ENCODE measurements at regions not wholly inside any gene's neighbourhood (a gene's known extent, or its start where the extent isn't known, plus 50 kb on each side); places are given as distances from the start of the nearest gene placed in this dataset.

DNA sequence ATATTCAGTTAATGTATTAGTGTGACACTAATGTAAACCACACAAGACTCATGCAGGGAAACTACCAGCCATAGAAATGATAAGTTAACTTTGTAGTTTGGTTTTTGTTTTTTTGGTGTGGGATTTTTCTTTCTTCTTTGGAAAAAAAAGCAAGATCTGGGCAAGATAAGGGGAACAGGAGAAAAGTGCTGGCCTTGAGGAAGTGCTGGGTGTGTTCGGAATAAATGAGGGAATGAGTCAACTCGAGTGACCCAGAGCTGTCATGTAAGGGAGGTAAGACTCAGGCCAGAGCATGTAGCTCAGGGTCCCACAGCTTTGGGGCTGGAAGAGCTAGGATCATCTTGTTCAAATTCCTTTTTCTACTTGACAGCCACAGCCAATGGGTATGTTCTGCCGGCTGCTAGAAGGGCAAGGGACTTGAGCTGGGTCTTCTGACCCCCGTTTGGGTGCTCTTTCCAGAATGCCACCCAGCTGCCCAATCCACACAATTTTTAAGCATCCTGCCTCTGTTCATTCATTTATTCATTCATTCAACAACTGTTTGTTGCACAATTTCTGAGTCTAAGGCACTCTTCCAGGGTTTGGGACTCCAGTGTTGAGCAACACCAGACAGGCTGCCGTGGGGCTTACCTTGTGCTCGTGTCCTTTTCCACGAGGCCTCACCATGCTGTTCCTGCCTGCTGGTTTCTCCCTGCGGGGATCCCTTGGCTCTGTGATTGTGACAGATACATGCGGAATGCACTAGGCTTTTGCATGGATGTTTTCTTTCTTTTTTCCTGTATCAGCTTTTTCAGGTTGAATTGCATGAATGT is 54.5 kb downstream of the CLDN34 start:
- CTCF ChIA-PET (ENCODE audit: low intra/inter-chr PET ratio, low total read pairs) = no interaction called here
- peaks cover 16% of the 10 kb centered on the region for H3K79me2 ChIP-seq (ENCODE audit: insufficient read depth, low read length)
- no peak overlapping the region for H3K4me3 ChIP-seq (replicated peaks in 1 of 3; ENCODE audit: insufficient read depth in 1 of 3, low read depth in 2 of 3, low read length in 3 of 3)
- no peaks in the 10 kb centered on the region for H3K27me3 ChIP-seq (ENCODE audit: control insufficient read depth in 1 of 2, insufficient read depth in 2 of 2, low read length in 2 of 2)
- no peaks in the 10 kb centered on the region for H3K9me3 ChIP-seq (ENCODE audit: low read length)
- H3K4me1 ChIP-seq (ENCODE audit: insufficient read depth, low read length) = peaks cover 53% of the 10 kb centered on the region
- FAIRE-seq = no peak
- H4K20me1 ChIP-seq (ENCODE audit: insufficient read depth, low read length) = no peaks in the 10 kb centered on the region
- peak; percentile 35; the same call in 2 of the 3 replicates for ATAC-seq
- POLR2A ChIA-PET = no interaction called here
- TF ChIP-seq DNMT3B (CRISPR knock-in tag; conservative IDR thresholded peaks at IDR 0.05) (no peak), PHB2 (IDR thresholded peaks at IDR 0.05; ENCODE audit: partially characterized antibody) (no peak), FOSL2 (CRISPR knock-in tag; IDR thresholded peaks at IDR 0.05) (0 out of 2 replicates have a peak, but pooled peaks have one; percentile 13), PHF8 (CRISPR knock-in tag; IDR thresholded peaks at IDR 0.05) (no peak), HNRNPL (IDR thresholded peaks at IDR 0.05; ENCODE audit: low read depth, low read length) (no peak), CEBPB (IDR thresholded peaks at IDR 0.05; ENCODE audit: borderline replicate concordance, low read depth, low read length) (peak; percentile 31; the same call in 1 of the 2 replicates), CBX2 (IDR thresholded peaks at IDR 0.05; ENCODE audit: low read depth, low read length) (no peak), CBX2 (CRISPR knock-in tag; IDR thresholded peaks at IDR 0.05; ENCODE audit: low read depth) (no peak), ZNF768 (CRISPR knock-in tag; IDR thresholded peaks at IDR 0.05) (no peak)
- intact Hi-C loops (cut with micrococcal nuclease; ENCODE audit: unreplicated experiment) = no loop called here
- BruUV-seq (replicated peaks) = no TSS peak
- no peak for DNase-seq (ENCODE audit: low spot score)
- no peak overlapping the region for H2AFZ ChIP-seq (ENCODE audit: low read length)
- H3K4me2 ChIP-seq (ENCODE audit: low read depth, low read length) = 0 out of 2 replicates have a peak overlapping the region, but pooled peaks have one; percentile 12
- WGBS (ENCODE audit: low lambda C conversion rate) = 63% methylated on average over 9 of the region's 9 CpGs
- H3K27ac ChIP-seq (ENCODE audit: extremely low read length, insufficient read depth, low read length) = peak overlapping the region; percentile 26
- H3K9ac ChIP-seq (ENCODE audit: insufficient read depth, low read depth, low read length) = no peak overlapping the region
- in situ Hi-C loops (cut with HindIII; ENCODE audit: extremely low pct_ligation_motif_present, low pct_unique_long_range_greater_than_20kb) = no loop called here
- H3K36me3 ChIP-seq (replicated peaks in 1 of 2; ENCODE audit: control insufficient read depth in 1 of 2, insufficient read depth in 2 of 2, low read length in 2 of 2) = no peaks in the 10 kb centered on the region

DNA sequence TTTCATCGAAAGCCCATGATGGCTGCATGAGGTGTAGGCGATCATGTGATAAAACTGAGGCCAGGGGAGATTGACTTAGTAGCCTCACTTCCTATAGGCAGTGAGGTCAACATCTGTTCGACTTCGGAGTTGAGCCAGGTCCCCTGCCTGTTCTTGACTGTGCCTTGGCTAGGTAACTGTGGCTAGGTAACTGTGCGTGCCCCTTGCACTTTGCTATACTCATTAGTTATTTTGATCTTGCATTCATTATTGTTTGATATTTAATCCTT is 55.0 kb downstream of the CLDN34 start:
- no peak overlapping the region for H3K9ac ChIP-seq (ENCODE audit: insufficient read depth, low read depth, low read length)
- POLR2A ChIA-PET = no interaction called here
- no peak for FAIRE-seq
- CTCF ChIA-PET (ENCODE audit: low intra/inter-chr PET ratio, low total read pairs) = no interaction called here
- BruUV-seq (replicated peaks) = no TSS peak
- DNase-seq (ENCODE audit: low spot score) = no peak
- ATAC-seq = no peak
- H3K4me1 ChIP-seq (ENCODE audit: insufficient read depth, low read length) = peaks cover 48% of the 10 kb centered on the region
- no peaks in the 10 kb centered on the region for H3K27me3 ChIP-seq (ENCODE audit: control insufficient read depth in 1 of 2, insufficient read depth in 2 of 2, low read length in 2 of 2)
- 0 out of 2 replicates have a peak overlapping the region, but pooled peaks have one; percentile 3 for H3K4me2 ChIP-seq (ENCODE audit: low read depth, low read length)
- no peak overlapping the region for H2AFZ ChIP-seq (ENCODE audit: low read length)
- in situ Hi-C loops (cut with HindIII; ENCODE audit: extremely low pct_ligation_motif_present, low pct_unique_long_range_greater_than_20kb) = no loop called here
- H3K79me2 ChIP-seq (ENCODE audit: insufficient read depth, low read length) = peaks cover 11% of the 10 kb centered on the region
- peak overlapping the region; percentile 26 for H3K27ac ChIP-seq (ENCODE audit: extremely low read length, insufficient read depth, low read length)
- H3K4me3 ChIP-seq (replicated peaks in 1 of 3; ENCODE audit: insufficient read depth in 1 of 3, low read depth in 2 of 3, low read length in 3 of 3) = no peak overlapping the region
- no peaks in the 10 kb centered on the region for H3K9me3 ChIP-seq (ENCODE audit: low read length)
- no peaks in the 10 kb centered on the region for H4K20me1 ChIP-seq (ENCODE audit: insufficient read depth, low read length)
- intact Hi-C loops (cut with micrococcal nuclease; ENCODE audit: unreplicated experiment) = no loop called here
- no peaks in the 10 kb centered on the region for H3K36me3 ChIP-seq (replicated peaks in 1 of 2; ENCODE audit: control insufficient read depth in 1 of 2, insufficient read depth in 2 of 2, low read length in 2 of 2)
- WGBS (ENCODE audit: low lambda C conversion rate) = 100% methylated on average over 1 of the region's 5 CpGs
- TF ChIP-seq, protein P1, sequence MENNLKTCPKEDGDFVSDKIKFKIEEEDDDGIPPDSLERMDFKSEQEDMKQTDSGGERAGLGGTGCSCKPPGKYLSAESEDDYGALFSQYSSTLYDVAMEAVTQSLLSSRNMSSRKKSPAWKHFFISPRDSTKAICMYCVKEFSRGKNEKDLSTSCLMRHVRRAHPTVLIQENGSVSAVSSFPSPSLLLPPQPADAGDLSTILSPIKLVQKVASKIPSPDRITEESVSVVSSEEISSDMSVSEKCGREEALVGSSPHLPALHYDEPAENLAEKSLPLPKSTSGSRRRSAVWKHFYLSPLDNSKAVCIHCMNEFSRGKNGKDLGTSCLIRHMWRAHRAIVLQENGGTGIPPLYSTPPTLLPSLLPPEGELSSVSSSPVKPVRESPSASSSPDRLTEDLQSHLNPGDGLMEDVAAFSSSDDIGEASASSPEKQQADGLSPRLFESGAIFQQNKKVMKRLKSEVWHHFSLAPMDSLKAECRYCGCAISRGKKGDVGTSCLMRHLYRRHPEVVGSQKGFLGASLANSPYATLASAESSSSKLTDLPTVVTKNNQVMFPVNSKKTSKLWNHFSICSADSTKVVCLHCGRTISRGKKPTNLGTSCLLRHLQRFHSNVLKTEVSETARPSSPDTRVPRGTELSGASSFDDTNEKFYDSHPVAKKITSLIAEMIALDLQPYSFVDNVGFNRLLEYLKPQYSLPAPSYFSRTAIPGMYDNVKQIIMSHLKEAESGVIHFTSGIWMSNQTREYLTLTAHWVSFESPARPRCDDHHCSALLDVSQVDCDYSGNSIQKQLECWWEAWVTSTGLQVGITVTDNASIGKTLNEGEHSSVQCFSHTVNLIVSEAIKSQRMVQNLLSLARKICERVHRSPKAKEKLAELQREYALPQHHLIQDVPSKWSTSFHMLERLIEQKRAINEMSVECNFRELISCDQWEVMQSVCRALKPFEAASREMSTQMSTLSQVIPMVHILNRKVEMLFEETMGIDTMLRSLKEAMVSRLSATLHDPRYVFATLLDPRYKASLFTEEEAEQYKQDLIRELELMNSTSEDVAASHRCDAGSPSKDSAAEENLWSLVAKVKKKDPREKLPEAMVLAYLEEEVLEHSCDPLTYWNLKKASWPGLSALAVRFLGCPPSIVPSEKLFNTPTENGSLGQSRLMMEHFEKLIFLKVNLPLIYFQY (CRISPR knock-in tag; IDR thresholded peaks at IDR 0.05; ENCODE audit: borderline replicate concordance) = no peak
- TF ChIP-seq ZNF770 (CRISPR knock-in tag; IDR thresholded peaks at IDR 0.05) = no peak
